Tibial nerve (tissue), 4 donors: ENCODE measurements at regions not wholly inside any gene's neighbourhood (a gene's known extent, or its start where the extent isn't known, plus 50 kb on each side); places are given as distances from the start of the nearest gene placed in this dataset.

ENCODE experiments used
- DNase-seq, 2 donors: peaks; one replicate each; pipeline ENCODE4 v3.0.0-alpha.2; 2019; ENCODE audit warnings: low spot score in 2 of 2
- H3K27ac ChIP-seq, 4 donors: fragments of 200-600 bp; sonication (generic) in 3 of 4; one replicate each; pipeline ENCODE4 v1.5.1; 2017 to 2019; ENCODE audit warnings: mild to moderate bottlenecking in 1 of 4
- H3K27me3 ChIP-seq, 2 donors: fragments of 200-600 bp; sonication (generic) in 1 of 2; one replicate each; pipeline versions ENCODE4 v1.5.1 to v1.6.0; 2017 to 2019
- H3K36me3 ChIP-seq, 3 donors: fragments of 200-600 bp; sonication (generic); one replicate each; pipeline ENCODE4 v1.5.1; 2018 to 2019
- H3K4me1 ChIP-seq, 4 donors: fragments of 200-600 bp; sonication (generic) in 3 of 4; one replicate each; pipeline ENCODE4 v1.5.1; 2017 to 2019
- H3K4me3 ChIP-seq, 4 donors: fragments of 200-600 bp; sonication (generic) in 3 of 4; one replicate each; pipeline ENCODE4 v1.5.1; 2017 to 2019; ENCODE audit warnings: mild to moderate bottlenecking in 1 of 4, moderate library complexity in 1 of 4
- H3K9me3 ChIP-seq, 4 donors: fragments of 200-600 bp; sonication (generic) in 3 of 4; one replicate each; pipeline ENCODE4 v1.5.1; 2017 to 2019
- EP300 ChIP-seq, 2 donors: sonication (generic); formaldehyde crosslinking; IDR thresholded peaks; one replicate each; pipeline ENCODE4 v1.6.1; 2017; ENCODE audit warnings: antibody characterized with exemption in 2 of 2, mild to moderate bottlenecking in 1 of 2
- POLR2A ChIP-seq, 2 donors: fragments of 450-650 bp; IDR thresholded peaks; one replicate each; pipeline ENCODE4 v1.6.1; 2017; ENCODE audit warnings: antibody characterized with exemption in 2 of 2, mild to moderate bottlenecking in 2 of 2, moderate library complexity in 2 of 2
- WGBS, 2 donors: methylation state at CpG; one replicate each; pipeline ENCODE4 v1.1.5; 2018; 5-methylcytosine and 5-hydroxymethylcytosine counted together
- TF ChIP-seq, protein P1 (sequence below), 5 experiments: fragments of 200-600 bp in 3 of 5; fragments of 450-650 bp in 2 of 5; sonication (generic) in 3 of 5; IDR thresholded peaks; one replicate each; pipeline ENCODE4 v1.5.1; 2016 to 2019; ENCODE audit warnings: antibody characterized with exemption in 5 of 5, mild to moderate bottlenecking in 3 of 5, moderate library complexity in 2 of 5

DNA sequence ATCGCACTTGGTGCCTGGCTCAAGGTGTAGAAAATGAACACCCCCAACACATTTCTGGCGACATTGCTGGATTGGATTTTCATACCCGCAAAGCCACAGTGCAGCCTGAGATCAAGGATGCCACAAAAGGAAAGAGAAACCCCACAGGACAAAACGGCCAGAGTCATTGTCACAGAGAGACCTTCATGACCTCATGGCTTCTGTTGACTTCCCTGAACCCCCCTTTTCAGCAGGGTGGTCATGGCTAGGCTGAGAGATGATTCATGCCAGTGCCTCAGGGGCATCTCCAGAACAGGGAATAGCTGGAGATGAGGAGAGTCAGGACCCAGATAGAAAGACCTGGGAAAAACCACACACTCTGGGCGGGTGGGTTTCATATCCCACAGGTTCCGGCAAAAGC lies 122.0 kb downstream of the C16orf95 start:
- no peaks in the 10 kb centered on the region for H3K27me3 ChIP-seq
- WGBS, 2 donors, result 84 to 87% methylated on average over 5 to 6 of the region's 6 CpGs
- DNase-seq, result no peak

DNA sequence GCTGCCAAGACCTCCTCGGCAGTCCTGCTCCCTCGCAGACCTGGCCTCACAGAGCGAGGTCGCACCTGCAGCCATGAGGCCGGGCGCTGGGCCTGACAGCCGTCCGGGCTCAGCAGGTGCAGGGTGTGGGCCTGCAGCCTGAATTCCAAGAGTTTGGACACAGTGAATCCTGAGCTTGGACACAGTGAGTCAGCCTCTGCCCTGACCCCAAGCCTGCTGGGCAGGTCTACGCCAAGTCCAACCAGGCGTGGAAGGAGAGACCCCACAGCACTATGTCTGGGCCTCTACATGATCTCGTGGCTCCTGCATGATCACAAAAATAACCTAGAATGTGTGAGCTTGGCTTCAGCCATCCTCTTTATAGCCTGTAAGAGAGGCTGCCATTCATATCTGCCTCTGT lies 121.0 kb downstream of the C16orf95 start:
- H3K27me3 ChIP-seq, result no peaks in the 10 kb centered on the region
- no peaks in the 10 kb centered on the region for H3K9me3 ChIP-seq
- peaks cover 0 to 45% (median 4%) of the 10 kb centered on the region in 4 donors for H3K4me1 ChIP-seq
- DNase-seq, result no peak
- 44 to 65% methylated on average over 4 to 11 of the region's 11 CpGs for WGBS, 2 donors
- H3K36me3 ChIP-seq, result no peaks in the 10 kb centered on the region
- TF ChIP-seq, protein P1, sequence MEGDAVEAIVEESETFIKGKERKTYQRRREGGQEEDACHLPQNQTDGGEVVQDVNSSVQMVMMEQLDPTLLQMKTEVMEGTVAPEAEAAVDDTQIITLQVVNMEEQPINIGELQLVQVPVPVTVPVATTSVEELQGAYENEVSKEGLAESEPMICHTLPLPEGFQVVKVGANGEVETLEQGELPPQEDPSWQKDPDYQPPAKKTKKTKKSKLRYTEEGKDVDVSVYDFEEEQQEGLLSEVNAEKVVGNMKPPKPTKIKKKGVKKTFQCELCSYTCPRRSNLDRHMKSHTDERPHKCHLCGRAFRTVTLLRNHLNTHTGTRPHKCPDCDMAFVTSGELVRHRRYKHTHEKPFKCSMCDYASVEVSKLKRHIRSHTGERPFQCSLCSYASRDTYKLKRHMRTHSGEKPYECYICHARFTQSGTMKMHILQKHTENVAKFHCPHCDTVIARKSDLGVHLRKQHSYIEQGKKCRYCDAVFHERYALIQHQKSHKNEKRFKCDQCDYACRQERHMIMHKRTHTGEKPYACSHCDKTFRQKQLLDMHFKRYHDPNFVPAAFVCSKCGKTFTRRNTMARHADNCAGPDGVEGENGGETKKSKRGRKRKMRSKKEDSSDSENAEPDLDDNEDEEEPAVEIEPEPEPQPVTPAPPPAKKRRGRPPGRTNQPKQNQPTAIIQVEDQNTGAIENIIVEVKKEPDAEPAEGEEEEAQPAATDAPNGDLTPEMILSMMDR (IDR thresholded peaks at IDR 0.05), result no peak
- no peak for TF ChIP-seq EP300 (IDR thresholded peaks at IDR 0.05)
- TF ChIP-seq POLR2A (IDR thresholded peaks at IDR 0.05), result no peak
- no peak overlapping the region for H3K4me3 ChIP-seq
- H3K27ac ChIP-seq, result peak overlapping the region in 1 of 4 donors; percentile 29

More for the DNA sequence above, 122.0 kb downstream of the C16orf95 start:
- Histone ChIP-seq H3K36me3 (no peaks in the 10 kb centered on the region), H3K9me3 (peaks cover 0 to 9% (median 0%) of the 10 kb centered on the region in 4 donors), H3K4me1 (peaks cover 0 to 36% (median 4%) of the 10 kb centered on the region in 4 donors), H3K4me3 (no peak overlapping the region), H3K27ac (no peak overlapping the region)
- TF ChIP-seq, protein P1 (IDR thresholded peaks at IDR 0.05), result no peak
- TF ChIP-seq EP300 (IDR thresholded peaks at IDR 0.05) (no peak), POLR2A (IDR thresholded peaks at IDR 0.05) (no peak)

DNA sequence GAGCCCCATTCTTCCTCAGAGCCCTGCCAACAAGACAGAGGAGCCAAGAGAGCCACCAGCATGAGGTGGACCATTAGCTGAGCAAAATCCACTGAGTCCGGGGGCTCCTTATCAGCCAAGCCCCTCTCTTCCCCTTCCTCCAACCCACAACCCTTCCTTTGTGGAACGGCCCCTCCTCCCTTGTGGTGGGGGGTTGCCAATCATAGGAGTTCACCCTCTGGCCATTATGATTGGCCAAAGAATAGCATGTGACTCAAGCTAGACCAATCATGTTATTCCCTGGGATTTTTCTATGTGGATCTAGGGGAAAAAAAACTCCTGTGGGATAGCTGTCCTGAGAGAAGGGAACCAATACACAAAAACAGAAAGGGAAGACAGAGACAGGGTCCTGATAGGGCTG lies 120.5 kb downstream of the C16orf95 start:
- WGBS, 2 donors, result 80 to 89% methylated on average over 2 of the region's 2 CpGs
- Histone ChIP-seq H3K4me3 (no peak overlapping the region), H3K27ac (peak overlapping the region in 1 of 4 donors; percentile 29), H3K36me3 (no peaks in the 10 kb centered on the region), H3K27me3 (no peaks in the 10 kb centered on the region), H3K4me1 (peaks cover 0 to 45% (median 4%) of the 10 kb centered on the region in 4 donors), H3K9me3 (no peaks in the 10 kb centered on the region)
- DNase-seq, result no peak
- TF ChIP-seq POLR2A (IDR thresholded peaks at IDR 0.05) (no peak), EP300 (IDR thresholded peaks at IDR 0.05) (no peak)
- TF ChIP-seq, protein P1 (IDR thresholded peaks at IDR 0.05), result no peak

DNA sequence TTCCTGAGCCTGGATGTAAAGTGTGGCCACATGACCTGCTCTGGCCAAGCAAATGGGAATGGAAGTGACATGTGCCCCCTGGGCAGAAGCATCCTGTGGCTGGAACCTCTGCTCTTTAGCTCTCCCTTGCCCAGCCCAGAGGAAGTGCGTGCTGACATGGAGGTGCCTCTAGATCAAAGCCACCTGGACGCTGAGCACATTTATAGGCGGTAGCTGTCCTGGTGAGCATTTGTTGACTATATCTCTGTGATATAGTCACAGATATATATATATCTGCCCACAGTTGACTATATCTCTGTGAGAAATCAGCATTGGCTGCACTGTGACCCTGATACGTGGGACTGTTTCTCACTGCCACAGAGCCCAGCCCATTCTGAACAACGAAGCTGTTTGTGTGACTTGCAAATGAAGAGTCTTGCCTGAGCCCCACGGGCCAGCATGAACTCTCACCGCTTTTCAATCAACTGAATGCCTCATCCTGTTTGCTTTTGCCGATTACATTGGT lies 118.8 kb downstream of the C16orf95 start:
- H3K4me1 ChIP-seq, result peaks cover 0 to 48% (median 2%) of the 10 kb centered on the region in 4 donors
- H3K27me3 ChIP-seq, result no peaks in the 10 kb centered on the region
- peak overlapping the region in 1 of 4 donors; percentile 44 for H3K27ac ChIP-seq
- DNase-seq, result no peak
- TF ChIP-seq POLR2A (IDR thresholded peaks at IDR 0.05) (no peak), EP300 (IDR thresholded peaks at IDR 0.05) (no peak)
- TF ChIP-seq, protein P1 (IDR thresholded peaks at IDR 0.05), result no peak
- WGBS, 2 donors, result 53 to 64% methylated on average over 8 of the region's 8 CpGs
- no peaks in the 10 kb centered on the region for H3K36me3 ChIP-seq
- no peaks in the 10 kb centered on the region for H3K9me3 ChIP-seq
- H3K4me3 ChIP-seq, result no peak overlapping the region

DNA sequence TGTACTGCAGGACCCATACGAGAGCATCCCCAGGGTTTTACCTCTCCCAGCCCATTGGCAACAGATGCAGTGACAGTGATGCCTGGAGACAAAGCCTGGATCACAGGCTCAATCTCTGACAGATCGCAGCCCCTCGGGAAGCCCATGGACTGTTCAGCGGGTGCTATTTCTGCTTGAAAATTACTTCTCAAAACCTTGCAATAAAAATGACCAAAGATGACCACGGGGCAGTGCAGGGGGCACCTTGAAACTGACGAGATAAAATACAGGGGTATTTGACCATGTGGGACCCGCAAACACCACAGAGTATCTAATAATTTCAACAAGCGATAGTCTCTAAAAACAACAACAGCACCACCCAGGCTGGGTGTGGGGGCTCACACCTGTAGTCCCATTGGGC lies 118.3 kb downstream of the C16orf95 start:
- H3K4me3 ChIP-seq, result no peak overlapping the region
- H3K4me1 ChIP-seq, result peaks cover 0 to 53% (median 3%) of the 10 kb centered on the region in 4 donors
- no peak for DNase-seq
- no peak overlapping the region for H3K27ac ChIP-seq
- no peaks in the 10 kb centered on the region for H3K27me3 ChIP-seq
- WGBS, 2 donors, result 75 to 77% methylated on average over 8 of the region's 8 CpGs
- H3K9me3 ChIP-seq, result no peaks in the 10 kb centered on the region
- TF ChIP-seq EP300 (IDR thresholded peaks at IDR 0.05) (no peak), POLR2A (IDR thresholded peaks at IDR 0.05) (no peak)
- TF ChIP-seq, protein P1 (IDR thresholded peaks at IDR 0.05), result no peak
- no peaks in the 10 kb centered on the region for H3K36me3 ChIP-seq
